NB4 (cell line): ENCODE measurements at regions not wholly inside any gene's neighbourhood (a gene's known extent, or its start where the extent isn't known, plus 50 kb on each side); places are given as distances from the start of the nearest gene placed in this dataset.

ENCODE experiments used
- DNase-seq: peaks from one replicate; pipeline ENCODE4 v3.0.0; 2010; ENCODE audit warnings: low read depth
- H3K4me3 ChIP-seq: one replicate; pipeline ENCODE4 v1.5.1; 2011; ENCODE audit warnings: mild to moderate bottlenecking, low read depth, low read length, moderate library complexity
- MYC ChIP-seq: IDR thresholded peaks from 2 replicates; pipeline ENCODE4 v1.6.1; 2011; ENCODE audit warnings: low read depth, low read length
- POLR2A ChIP-seq: IDR thresholded peaks from 2 replicates; pipeline ENCODE4 v1.6.1; 2011; ENCODE audit warnings: mild to moderate bottlenecking; ENCODE audit not compliant: insufficient read length; ENCODE audit errors: extremely low read depth
- TF ChIP-seq, protein P1 (sequence below): IDR thresholded peaks from 2 replicates; pipeline ENCODE4 v1.6.1; 2011; ENCODE audit warnings: low read depth, low read length
- TF ChIP-seq, protein P2 (sequence below): IDR thresholded peaks from one replicate; pipeline ENCODE4 v1.5.1; 2012; ENCODE audit warnings: low read depth, low read length

GRCh38 chr14:104239185-104239775 is 100.9 kb downstream of the KIF26A start:
- no peak overlapping the region for H3K4me3 ChIP-seq
- no peak for DNase-seq
- no peak for TF ChIP-seq POLR2A
- TF ChIP-seq, protein P1, sequence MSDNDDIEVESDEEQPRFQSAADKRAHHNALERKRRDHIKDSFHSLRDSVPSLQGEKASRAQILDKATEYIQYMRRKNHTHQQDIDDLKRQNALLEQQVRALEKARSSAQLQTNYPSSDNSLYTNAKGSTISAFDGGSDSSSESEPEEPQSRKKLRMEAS, result no peak
- TF ChIP-seq MYC, result no peak
- TF ChIP-seq, protein P2, sequence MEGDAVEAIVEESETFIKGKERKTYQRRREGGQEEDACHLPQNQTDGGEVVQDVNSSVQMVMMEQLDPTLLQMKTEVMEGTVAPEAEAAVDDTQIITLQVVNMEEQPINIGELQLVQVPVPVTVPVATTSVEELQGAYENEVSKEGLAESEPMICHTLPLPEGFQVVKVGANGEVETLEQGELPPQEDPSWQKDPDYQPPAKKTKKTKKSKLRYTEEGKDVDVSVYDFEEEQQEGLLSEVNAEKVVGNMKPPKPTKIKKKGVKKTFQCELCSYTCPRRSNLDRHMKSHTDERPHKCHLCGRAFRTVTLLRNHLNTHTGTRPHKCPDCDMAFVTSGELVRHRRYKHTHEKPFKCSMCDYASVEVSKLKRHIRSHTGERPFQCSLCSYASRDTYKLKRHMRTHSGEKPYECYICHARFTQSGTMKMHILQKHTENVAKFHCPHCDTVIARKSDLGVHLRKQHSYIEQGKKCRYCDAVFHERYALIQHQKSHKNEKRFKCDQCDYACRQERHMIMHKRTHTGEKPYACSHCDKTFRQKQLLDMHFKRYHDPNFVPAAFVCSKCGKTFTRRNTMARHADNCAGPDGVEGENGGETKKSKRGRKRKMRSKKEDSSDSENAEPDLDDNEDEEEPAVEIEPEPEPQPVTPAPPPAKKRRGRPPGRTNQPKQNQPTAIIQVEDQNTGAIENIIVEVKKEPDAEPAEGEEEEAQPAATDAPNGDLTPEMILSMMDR, result no peak

- no peak for TF ChIP-seq POLR2A
- TF ChIP-seq, protein P1, result no peak
- DNase-seq, result no peak
- H3K4me3 ChIP-seq, result no peak overlapping the region
Measured at GRCh38 chr14:104239861-104240301, 101.5 kb downstream of the KIF26A start.

DNA sequence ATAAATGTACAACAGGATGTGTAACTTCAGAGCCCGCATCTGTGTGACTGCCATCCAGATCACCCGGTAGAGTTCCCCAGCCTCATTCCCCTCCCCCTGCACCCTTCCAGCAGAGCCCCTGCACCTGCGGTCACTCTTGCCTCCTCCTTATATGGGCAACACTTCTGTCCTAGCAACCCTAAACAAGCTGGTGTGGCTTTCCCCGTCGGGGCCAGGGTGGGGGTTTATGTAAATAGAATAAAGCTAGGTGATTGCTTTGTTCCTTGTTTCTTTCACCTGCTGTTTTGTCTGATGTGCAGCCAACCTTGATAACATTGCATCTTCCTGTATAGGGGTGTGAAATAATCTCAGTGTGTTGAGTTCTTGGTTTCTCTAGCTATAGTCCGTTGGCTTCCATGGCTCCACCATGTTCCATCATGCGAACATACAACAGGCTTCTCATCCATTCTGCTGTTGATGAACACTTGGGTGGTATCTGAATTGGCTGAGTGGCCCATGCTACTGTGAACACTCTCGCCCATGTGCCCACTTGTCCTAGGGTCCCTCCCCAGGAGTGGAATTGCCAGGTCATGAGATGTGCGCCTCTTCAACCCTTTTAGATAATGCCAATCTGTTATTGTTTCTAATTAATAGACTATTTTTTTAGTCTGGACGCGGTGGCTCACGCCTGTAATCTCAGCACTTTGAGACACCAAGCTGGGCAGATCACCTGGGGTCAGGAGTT is 102.2 kb downstream of the KIF26A start:
- no peak overlapping the region for H3K4me3 ChIP-seq
- DNase-seq, result no peak
- no peak for TF ChIP-seq POLR2A
- TF ChIP-seq, protein P1, result no peak
- TF ChIP-seq MYC, result no peak
- TF ChIP-seq, protein P2, result no peak

DNA sequence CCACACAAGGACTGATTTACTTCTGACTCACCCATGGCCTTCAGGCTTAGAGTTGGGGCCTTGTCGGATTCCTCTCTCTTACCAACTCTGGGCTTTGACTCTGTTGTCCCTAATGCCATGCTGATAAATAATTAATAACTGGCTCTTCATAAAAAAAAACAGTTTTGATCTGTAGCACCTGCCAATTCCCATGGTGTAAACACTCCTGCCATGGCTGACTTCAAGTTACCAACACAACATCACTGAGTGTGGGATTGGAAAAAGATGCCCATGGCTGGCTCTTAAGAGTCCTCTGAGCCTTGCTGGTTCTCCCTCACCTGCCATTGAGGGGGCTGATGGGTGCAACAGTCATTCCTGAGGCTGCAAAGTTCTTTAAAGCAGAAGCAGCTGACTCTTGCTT is 104.8 kb downstream of the KIF26A start:
- H3K4me3 ChIP-seq, result no peak overlapping the region
- DNase-seq, result no peak
- TF ChIP-seq POLR2A (no peak), MYC (no peak)
- TF ChIP-seq, protein P2, result no peak
- TF ChIP-seq, protein P1, result no peak

- TF ChIP-seq, protein P2, result no peak
- TF ChIP-seq POLR2A, result no peak
- TF ChIP-seq, protein P1, result no peak
- no peak for TF ChIP-seq MYC
- DNase-seq, result no peak
- no peak overlapping the region for H3K4me3 ChIP-seq
Measured at GRCh38 chr14:104244221-104245011, 106.0 kb downstream of the KIF26A start.
